Stimulated activated naive CD8-positive, alpha-beta T cell treated with anti-CD3 and anti-CD28 coated beads, Interleukin-15, Interleukin-2, amounts not matched to agents 100 ng/mL and 50 ng/mL, for 24 hours (primary cell): ENCODE measurements at regions not wholly inside any gene's neighbourhood (a gene's known extent, or its start where the extent isn't known, plus 50 kb on each side); places are given as distances from the start of the nearest gene placed in this dataset.

Experiments used
- H3K27ac Mint-ChIP-seq: one replicate; pipeline ENCODE4 v1.8.0; 2021; ENCODE audit warnings: mild to moderate bottlenecking, mixed read lengths
- H3K27me3 Mint-ChIP-seq: one replicate; pipeline ENCODE4 v1.8.0; 2021; ENCODE audit warnings: mixed read lengths
- H3K36me3 Mint-ChIP-seq: one replicate; pipeline ENCODE4 v1.8.0; 2021; ENCODE audit warnings: low read depth, mixed read lengths
- H3K4me1 Mint-ChIP-seq: one replicate; pipeline ENCODE4 v1.8.0; 2021; ENCODE audit warnings: low read depth, mixed read lengths
- H3K4me3 Mint-ChIP-seq: one replicate; pipeline ENCODE4 v1.8.0; 2021; ENCODE audit warnings: mild to moderate bottlenecking, mixed read lengths
- H3K9me3 Mint-ChIP-seq: one replicate; pipeline ENCODE4 v1.8.0; 2021; ENCODE audit warnings: mixed read lengths

DNA sequence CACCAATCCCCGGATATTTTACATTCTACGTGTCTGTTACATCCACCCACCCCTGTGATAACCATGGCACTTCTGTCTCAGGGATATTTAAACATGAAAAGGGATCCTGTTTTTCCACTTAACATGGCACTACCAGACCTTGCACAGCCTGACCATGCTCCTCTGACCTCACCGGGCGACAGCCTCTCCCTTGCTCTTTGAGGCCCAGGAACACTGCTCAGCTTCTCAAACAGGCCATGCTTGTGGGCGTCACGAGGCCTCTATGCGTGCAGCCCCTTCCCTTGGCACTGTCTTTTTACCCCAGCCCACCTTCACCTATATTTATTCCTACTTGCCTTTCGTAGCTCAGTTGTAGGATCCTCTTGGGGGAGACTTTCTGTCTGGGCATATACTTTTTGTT, 385.6 kb downstream of the UQCRFS1 start:
- Mint-ChIP-seq H3K27me3 (no peaks in the 10 kb centered on the region), H3K36me3 (no peaks in the 10 kb centered on the region), H3K9me3 (peaks cover 6% of the 10 kb centered on the region), H3K27ac (no peak overlapping the region), H3K4me1 (no peaks in the 10 kb centered on the region), H3K4me3 (no peak overlapping the region)

GRCh38 chr19:28823338-28823961, 389.5 kb downstream of the UQCRFS1 start:
- H3K27ac Mint-ChIP-seq: no peak overlapping the region
- no peak overlapping the region for H3K4me3 Mint-ChIP-seq
- H3K36me3 Mint-ChIP-seq: no peaks in the 10 kb centered on the region
- H3K4me1 Mint-ChIP-seq: no peaks in the 10 kb centered on the region
- H3K9me3 Mint-ChIP-seq: peaks cover 6% of the 10 kb centered on the region
- no peaks in the 10 kb centered on the region for H3K27me3 Mint-ChIP-seq

DNA sequence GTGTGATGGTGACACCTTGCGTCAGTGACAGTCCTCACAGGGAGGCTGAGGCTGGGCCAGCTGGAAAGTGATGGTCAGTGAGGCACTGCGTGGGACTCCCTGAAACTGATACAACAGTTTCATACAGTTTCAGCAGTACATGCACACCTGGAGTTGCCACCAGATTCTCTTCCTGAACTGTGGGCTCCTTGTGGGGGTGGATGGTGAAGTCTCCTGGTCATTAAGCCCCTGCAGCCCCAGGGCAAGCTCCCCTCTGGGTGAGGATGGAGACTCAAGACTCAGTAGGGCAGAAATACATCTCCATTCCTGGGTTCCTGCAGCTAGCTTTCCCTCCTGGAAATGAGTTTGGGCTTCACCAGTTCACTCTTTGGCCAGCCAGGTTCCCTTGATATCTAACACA, 392.7 kb downstream of the UQCRFS1 start:
- H3K27me3 Mint-ChIP-seq: no peaks in the 10 kb centered on the region

GRCh38 chr19:28815257-28815656, 397.7 kb downstream of the UQCRFS1 start:
- no peaks in the 10 kb centered on the region for H3K36me3 Mint-ChIP-seq
- H3K9me3 Mint-ChIP-seq: no peaks in the 10 kb centered on the region

More for the DNA sequence above, 392.7 kb downstream of the UQCRFS1 start:
- Mint-ChIP-seq H3K36me3 (no peaks in the 10 kb centered on the region), H3K4me1 (no peaks in the 10 kb centered on the region), H3K9me3 (peaks cover 6% of the 10 kb centered on the region), H3K27ac (no peak overlapping the region), H3K4me3 (no peak overlapping the region)

DNA sequence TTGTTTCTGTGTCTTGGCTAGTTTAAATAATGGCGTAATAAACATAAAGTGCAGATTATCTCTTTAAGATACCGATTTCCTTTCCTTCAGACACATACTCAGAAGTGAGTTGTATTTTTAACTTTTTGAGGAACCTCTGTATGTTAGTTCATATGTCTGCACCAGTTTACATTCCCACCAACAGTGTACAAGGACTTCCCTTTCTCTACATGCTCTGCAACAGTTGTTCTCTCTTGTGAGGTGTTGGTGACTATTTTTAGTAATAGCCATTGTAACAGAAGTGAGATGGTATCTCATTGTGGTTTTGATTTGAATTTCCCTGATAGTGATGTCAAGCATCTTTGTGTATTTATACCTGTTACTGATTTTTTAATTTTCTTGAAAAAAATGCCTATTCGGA, 418.6 kb downstream of the UQCRFS1 start:
- H3K4me1 Mint-ChIP-seq: peaks cover 5% of the 10 kb centered on the region
- no peak overlapping the region for H3K4me3 Mint-ChIP-seq
- H3K27ac Mint-ChIP-seq: no peak overlapping the region
- H3K36me3 Mint-ChIP-seq: peaks cover 5% of the 10 kb centered on the region
- H3K9me3 Mint-ChIP-seq: peaks cover 22% of the 10 kb centered on the region
- peaks cover 55% of the 10 kb centered on the region for H3K27me3 Mint-ChIP-seq

More at GRCh38 chr19:28815257-28815656, 397.7 kb downstream of the UQCRFS1 start:
- H3K4me1 Mint-ChIP-seq: no peaks in the 10 kb centered on the region
- no peaks in the 10 kb centered on the region for H3K27me3 Mint-ChIP-seq
- H3K27ac Mint-ChIP-seq: no peak overlapping the region
- H3K4me3 Mint-ChIP-seq: no peak overlapping the region

DNA sequence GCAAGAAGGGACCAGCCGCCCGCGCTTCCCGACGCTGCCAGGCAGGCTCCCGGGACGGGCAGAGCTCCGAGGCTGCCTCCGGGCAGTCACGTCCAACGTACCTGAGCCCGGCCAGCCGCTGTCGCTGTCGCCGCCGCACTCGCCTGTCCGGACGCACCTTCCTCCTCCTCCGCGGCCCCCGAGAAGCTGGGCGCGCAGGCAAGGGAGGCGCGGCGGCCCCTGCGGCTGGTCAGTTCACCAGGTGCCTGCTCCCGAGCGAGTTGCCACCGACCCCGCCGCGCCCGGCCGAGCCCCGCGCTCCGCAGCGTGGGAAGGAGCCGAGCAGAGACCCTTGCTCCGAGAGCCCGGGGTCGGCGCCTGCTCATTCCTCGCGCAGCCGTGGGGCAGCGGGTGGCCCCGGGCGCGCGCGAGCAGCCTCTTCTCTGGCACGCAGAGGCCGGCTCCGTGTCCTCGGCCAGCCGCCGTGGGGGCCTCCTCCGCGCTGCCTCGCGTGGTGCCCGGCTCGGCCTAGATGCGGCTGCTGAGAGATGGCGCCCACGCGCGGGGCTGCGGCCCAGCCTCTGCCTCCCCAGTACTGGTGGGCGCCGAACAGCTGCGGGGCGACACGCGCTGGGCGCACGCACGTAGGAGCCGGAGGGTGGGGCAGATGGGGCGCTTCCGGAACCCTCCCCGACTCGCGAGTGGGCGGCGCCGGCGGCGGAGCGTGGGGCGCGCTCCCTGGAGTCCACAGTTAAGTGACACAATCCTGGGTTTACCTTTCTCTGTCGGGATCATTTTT, 419.4 kb downstream of the UQCRFS1 start:
- H3K4me3 Mint-ChIP-seq: no peak overlapping the region
- H3K36me3 Mint-ChIP-seq: peaks cover 5% of the 10 kb centered on the region
- H3K9me3 Mint-ChIP-seq: peaks cover 21% of the 10 kb centered on the region
- no peak overlapping the region for H3K27ac Mint-ChIP-seq
- peaks cover 55% of the 10 kb centered on the region for H3K27me3 Mint-ChIP-seq
- peaks cover 5% of the 10 kb centered on the region for H3K4me1 Mint-ChIP-seq

- H3K4me3 Mint-ChIP-seq: no peak overlapping the region
- H3K4me1 Mint-ChIP-seq: no peaks in the 10 kb centered on the region
- peaks cover 21% of the 10 kb centered on the region for H3K9me3 Mint-ChIP-seq
- peaks cover 11% of the 10 kb centered on the region for H3K27me3 Mint-ChIP-seq
- H3K27ac Mint-ChIP-seq: no peak overlapping the region
- no peaks in the 10 kb centered on the region for H3K36me3 Mint-ChIP-seq
Measured at GRCh38 chr19:28785971-28786370, 427.0 kb downstream of the UQCRFS1 start.

- Mint-ChIP-seq H3K9me3 (peaks cover 20% of the 10 kb centered on the region), H3K27me3 (no peaks in the 10 kb centered on the region), H3K36me3 (no peaks in the 10 kb centered on the region), H3K4me3 (no peak overlapping the region), H3K4me1 (no peaks in the 10 kb centered on the region), H3K27ac (no peak overlapping the region)
Measured at GRCh38 chr19:28764066-28764465, 448.9 kb downstream of the UQCRFS1 start.

- Mint-ChIP-seq H3K27ac (no peak overlapping the region), H3K4me3 (no peak overlapping the region), H3K27me3 (peaks cover 4% of the 10 kb centered on the region), H3K4me1 (no peaks in the 10 kb centered on the region), H3K36me3 (no peaks in the 10 kb centered on the region), H3K9me3 (no peaks in the 10 kb centered on the region)
Measured at GRCh38 chr19:28746478-28746877, 466.5 kb downstream of the UQCRFS1 start.

DNA sequence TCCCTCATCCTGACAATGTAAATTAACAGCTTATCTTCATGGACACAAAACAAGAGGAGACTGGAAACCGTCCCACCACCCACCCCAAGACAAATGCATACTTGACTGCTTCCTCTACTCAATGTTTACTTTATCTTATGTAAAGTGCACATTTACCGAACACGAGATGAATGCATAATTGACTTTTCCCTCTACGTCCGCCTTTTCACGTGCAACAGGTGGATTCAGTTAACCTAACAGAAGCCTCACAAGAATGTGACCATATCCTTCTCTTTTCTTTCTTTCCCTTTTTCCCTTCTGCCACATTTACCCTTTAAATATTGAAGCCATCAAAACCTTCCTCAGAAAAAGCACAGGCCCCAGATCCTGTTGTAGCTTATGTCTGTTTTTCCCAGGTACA, 468.0 kb downstream of the UQCRFS1 start:
- H3K9me3 Mint-ChIP-seq: no peaks in the 10 kb centered on the region
- H3K36me3 Mint-ChIP-seq: no peaks in the 10 kb centered on the region
- H3K27me3 Mint-ChIP-seq: peaks cover 4% of the 10 kb centered on the region
- no peak overlapping the region for H3K27ac Mint-ChIP-seq
- H3K4me3 Mint-ChIP-seq: no peak overlapping the region
- H3K4me1 Mint-ChIP-seq: no peaks in the 10 kb centered on the region

- Mint-ChIP-seq H3K4me3 (no peak overlapping the region), H3K27ac (no peak overlapping the region), H3K36me3 (no peaks in the 10 kb centered on the region), H3K27me3 (peaks cover 4% of the 10 kb centered on the region), H3K4me1 (no peaks in the 10 kb centered on the region), H3K9me3 (no peaks in the 10 kb centered on the region)
Measured at GRCh38 chr19:28744014-28744413, 468.9 kb downstream of the UQCRFS1 start.

DNA sequence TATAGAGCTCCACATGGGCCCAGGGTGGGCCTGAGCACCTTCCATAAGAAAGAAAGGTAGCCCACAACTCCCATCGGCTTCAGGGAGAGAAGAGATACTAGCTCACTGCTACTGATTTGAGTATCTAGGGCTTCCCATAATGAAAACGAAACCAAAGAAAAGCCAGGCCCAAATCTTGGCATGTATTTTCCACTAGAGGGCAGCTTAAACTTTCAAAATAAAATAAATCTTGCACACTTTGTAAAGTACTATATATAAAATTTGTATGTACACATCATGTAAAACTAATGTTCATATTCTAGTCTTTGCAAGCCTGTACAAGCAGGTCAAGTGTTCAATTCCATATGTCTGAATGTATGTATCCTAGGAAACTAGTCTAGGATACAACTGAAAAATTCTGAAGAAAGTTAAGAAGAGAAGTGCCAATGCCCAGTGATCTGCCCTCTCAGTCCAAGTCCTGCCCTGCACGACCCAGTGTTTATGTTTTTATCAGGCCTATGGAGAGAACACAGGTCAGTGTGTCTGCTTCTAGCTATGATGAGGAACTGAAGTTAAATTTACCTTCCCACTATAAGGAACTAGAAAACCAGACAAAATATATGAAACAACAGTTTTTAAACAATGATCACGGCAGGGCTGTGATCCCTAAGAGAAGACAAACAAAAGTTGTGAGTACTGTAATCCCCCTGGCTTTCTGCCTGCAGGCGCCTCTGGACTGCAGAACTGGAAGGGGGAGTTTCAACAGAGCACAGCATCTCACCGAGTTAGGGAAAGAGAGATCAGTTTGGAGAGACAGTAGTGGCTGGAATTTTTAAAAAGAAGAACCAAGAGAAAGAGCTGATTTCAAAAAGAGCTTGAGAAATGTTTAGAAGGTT, 475.7 kb downstream of the UQCRFS1 start:
- no peak overlapping the region for H3K27ac Mint-ChIP-seq
- peaks cover 3% of the 10 kb centered on the region for H3K27me3 Mint-ChIP-seq
- no peak overlapping the region for H3K4me3 Mint-ChIP-seq
- no peaks in the 10 kb centered on the region for H3K9me3 Mint-ChIP-seq
- H3K36me3 Mint-ChIP-seq: no peaks in the 10 kb centered on the region
- H3K4me1 Mint-ChIP-seq: peaks cover 3% of the 10 kb centered on the region

DNA sequence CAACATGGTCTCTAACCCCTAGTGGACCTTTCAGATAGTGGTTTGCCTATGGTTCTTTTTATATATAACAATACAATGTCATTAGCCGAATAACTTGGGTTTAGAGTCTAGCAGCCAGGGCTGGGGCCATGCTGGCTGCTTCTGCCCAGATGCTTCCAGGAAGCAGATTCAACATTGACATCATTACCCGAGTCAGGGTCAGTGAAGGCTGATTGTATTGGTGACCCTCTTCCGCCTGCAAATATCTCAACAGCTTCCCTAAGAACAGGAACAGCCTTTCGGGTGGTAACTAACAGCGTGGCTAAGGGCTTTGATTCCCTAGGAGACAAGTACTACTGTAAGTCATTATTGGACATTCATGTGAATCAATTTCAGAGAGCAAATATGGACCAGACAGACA, 476.4 kb downstream of the UQCRFS1 start:
- Mint-ChIP-seq H3K4me3 (no peak overlapping the region), H3K27me3 (peaks cover 7% of the 10 kb centered on the region), H3K9me3 (no peaks in the 10 kb centered on the region), H3K36me3 (no peaks in the 10 kb centered on the region), H3K27ac (no peak overlapping the region), H3K4me1 (peaks cover 3% of the 10 kb centered on the region)

- H3K9me3 Mint-ChIP-seq: no peaks in the 10 kb centered on the region
- H3K27ac Mint-ChIP-seq: no peak overlapping the region
- H3K4me1 Mint-ChIP-seq: peaks cover 7% of the 10 kb centered on the region
- H3K36me3 Mint-ChIP-seq: no peaks in the 10 kb centered on the region
- H3K4me3 Mint-ChIP-seq: no peak overlapping the region
- H3K27me3 Mint-ChIP-seq: peaks cover 37% of the 10 kb centered on the region
Measured at GRCh38 chr19:28731577-28731976, 481.4 kb downstream of the UQCRFS1 start.
